ENCODE measurements at regions not wholly inside any gene's neighbourhood (a gene's known extent, or its start where the extent isn't known, plus 50 kb on each side); places are given as distances from the start of the nearest gene placed in this dataset.

DNA sequence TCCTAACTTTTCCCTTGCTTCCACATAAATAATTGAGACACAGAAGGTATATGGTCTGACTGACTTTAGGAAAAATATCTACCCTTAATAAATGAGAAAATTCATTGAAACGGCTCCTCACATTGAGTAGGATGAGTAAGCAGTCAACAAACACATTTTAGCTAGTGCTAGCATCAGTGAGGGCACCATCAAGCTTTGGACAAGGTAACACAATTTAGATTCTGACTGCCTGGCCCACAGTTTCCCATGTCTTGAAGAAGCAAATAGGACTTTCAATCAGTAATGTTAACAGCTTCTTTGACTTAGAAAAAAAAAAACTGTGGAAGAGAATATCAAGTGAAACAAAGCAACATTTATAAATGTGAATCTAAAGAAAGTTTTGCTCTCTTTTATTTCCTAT, 70.1 kb upstream of the MBNL1 start:
- Histone ChIP-seq H3K4me3 (ENCODE audit: low read length) (peak overlapping the region; percentile 49), H3K27me3 (replicated peaks; ENCODE audit: insufficient read depth, low read length) (no peaks in the 10 kb centered on the region), H3K9ac (ENCODE audit: low read length) (peak overlapping the region; percentile 60), H3K27ac (ENCODE audit: low read length) (peak overlapping the region; percentile 75), H3K79me2 (ENCODE audit: low read length) (peaks cover 49% of the 10 kb centered on the region), H4K20me1 (ENCODE audit: insufficient read depth, low read length) (no peaks in the 10 kb centered on the region), H3K9me2 (replicated peaks; ENCODE audit: insufficient read depth, low read length) (no peaks in the 10 kb centered on the region), H3K4me2 (ENCODE audit: low read depth, low read length) (peak overlapping the region; percentile 67), H3K36me3 (replicated peaks; ENCODE audit: insufficient read depth, low read length) (no peaks in the 10 kb centered on the region), H3K9me3 (replicated peaks; ENCODE audit: insufficient read depth, low read length) (no peaks in the 10 kb centered on the region), H2AFZ (ENCODE audit: low read length) (peak overlapping the region; percentile 48), H3K4me1 (ENCODE audit: low read length) (peaks cover 12% of the 10 kb centered on the region), H3F3A (ENCODE audit: insufficient read depth, low read length) (peaks cover 53% of the 10 kb centered on the region)
- DNase-seq = peak; percentile 40
- TF ChIP-seq EZH2 (optimal IDR thresholded peaks at IDR 0.05; ENCODE audit: low read depth, low read length) (no peak), CTCF (IDR thresholded peaks at IDR 0.05; ENCODE audit: low read length) (no peak), EZH2phosphoT487 (IDR thresholded peaks at IDR 0.05; ENCODE audit: low read length) (no peak)

GRCh38 chr3:152199102-152199840, 69.5 kb upstream of the MBNL1 start:
- Histone ChIP-seq H2AFZ (ENCODE audit: low read length) (peak overlapping the region; percentile 48), H3K9me3 (replicated peaks; ENCODE audit: insufficient read depth, low read length) (no peaks in the 10 kb centered on the region), H3F3A (ENCODE audit: insufficient read depth, low read length) (peaks cover 49% of the 10 kb centered on the region), H3K9ac (ENCODE audit: low read length) (peak overlapping the region; percentile 60; the same call in 1 of the 2 replicates), H3K27ac (ENCODE audit: low read length) (peak overlapping the region; percentile 75), H3K4me2 (ENCODE audit: low read depth, low read length) (peak overlapping the region; percentile 67), H3K79me2 (ENCODE audit: low read length) (peaks cover 49% of the 10 kb centered on the region), H3K27me3 (replicated peaks; ENCODE audit: insufficient read depth, low read length) (no peaks in the 10 kb centered on the region), H3K4me1 (ENCODE audit: low read length) (peaks cover 12% of the 10 kb centered on the region), H3K9me2 (replicated peaks; ENCODE audit: insufficient read depth, low read length) (no peaks in the 10 kb centered on the region), H3K4me3 (ENCODE audit: low read length) (peak overlapping the region; percentile 49), H4K20me1 (ENCODE audit: insufficient read depth, low read length) (no peaks in the 10 kb centered on the region), H3K36me3 (replicated peaks; ENCODE audit: insufficient read depth, low read length) (no peaks in the 10 kb centered on the region)
- TF ChIP-seq EZH2phosphoT487 (IDR thresholded peaks at IDR 0.05; ENCODE audit: low read length) = no peak
- TF ChIP-seq EZH2 (optimal IDR thresholded peaks at IDR 0.05; ENCODE audit: low read depth, low read length) = no peak
- TF ChIP-seq CTCF (IDR thresholded peaks at IDR 0.05; ENCODE audit: low read length) = no peak
- DNase-seq = peak; percentile 64

GRCh38 chr3:152200476-152201420, 68.0 kb upstream of the MBNL1 start:
- no peak for TF ChIP-seq EZH2 (optimal IDR thresholded peaks at IDR 0.05; ENCODE audit: low read depth, low read length)
- TF ChIP-seq CTCF (IDR thresholded peaks at IDR 0.05; ENCODE audit: low read length) = no peak
- no peak for TF ChIP-seq EZH2phosphoT487 (IDR thresholded peaks at IDR 0.05; ENCODE audit: low read length)

More at GRCh38 chr3:152200476-152201420, 68.0 kb upstream of the MBNL1 start:
- H3K4me3 ChIP-seq (ENCODE audit: low read length) = peak overlapping the region; percentile 49
- H3K36me3 ChIP-seq (replicated peaks; ENCODE audit: insufficient read depth, low read length) = no peaks in the 10 kb centered on the region
- no peaks in the 10 kb centered on the region for H4K20me1 ChIP-seq (ENCODE audit: insufficient read depth, low read length)
- peak overlapping the region; percentile 75 for H3K27ac ChIP-seq (ENCODE audit: low read length)
- peak overlapping the region; percentile 60; the same call in 1 of the 2 replicates for H3K9ac ChIP-seq (ENCODE audit: low read length)
- H2AFZ ChIP-seq (ENCODE audit: low read length) = peak overlapping the region; percentile 25; the same call in 1 of the 2 replicates
- peak overlapping the region; percentile 67 for H3K4me2 ChIP-seq (ENCODE audit: low read depth, low read length)
- H3K79me2 ChIP-seq (ENCODE audit: low read length) = peaks cover 46% of the 10 kb centered on the region
- H3K9me3 ChIP-seq (replicated peaks; ENCODE audit: insufficient read depth, low read length) = no peaks in the 10 kb centered on the region
- no peaks in the 10 kb centered on the region for H3K27me3 ChIP-seq (replicated peaks; ENCODE audit: insufficient read depth, low read length)
- DNase-seq = peak; percentile 40
- no peaks in the 10 kb centered on the region for H3K9me2 ChIP-seq (replicated peaks; ENCODE audit: insufficient read depth, low read length)
- H3K4me1 ChIP-seq (ENCODE audit: low read length) = peaks cover 4% of the 10 kb centered on the region
- H3F3A ChIP-seq (ENCODE audit: insufficient read depth, low read length) = peaks cover 38% of the 10 kb centered on the region

Data from MM.1S (cell line).